K562 (cell line): ENCODE measurements at regions not wholly inside any gene's neighbourhood (a gene's known extent, or its start where the extent isn't known, plus 50 kb on each side); places are given as distances from the start of the nearest gene placed in this dataset.

Experiments used
- ATF6 ChIP-seq: sonication (generic); formaldehyde crosslinking; IDR thresholded peaks from 2 replicates; pipeline ENCODE4 v1.4.0; 2020; ENCODE audit warnings: mild to moderate bottlenecking, missing genetic modification reagents
- HES1 ChIP-seq: fragments of 450-650 bp; IDR thresholded peaks from 2 replicates; pipeline ENCODE4 v1.6.1; 2016; ENCODE audit warnings: low read depth, mild to moderate bottlenecking, moderate library complexity
- MCM3 ChIP-seq: fragments of 450-650 bp; IDR thresholded peaks from 2 replicates; pipeline ENCODE4 v1.6.1; 2016
- MGA ChIP-seq: fragments of 450-650 bp; IDR thresholded peaks from 2 replicates; pipeline ENCODE4 v1.6.1; 2016; ENCODE audit warnings: mild to moderate bottlenecking, moderate library complexity
- NBN ChIP-seq: fragments of 450-650 bp; IDR thresholded peaks from 2 replicates; pipeline ENCODE4 v1.6.1; 2016; ENCODE audit warnings: low read depth, mild to moderate bottlenecking
- NFE2L1 ChIP-seq: fragments of 450-650 bp; IDR thresholded peaks from 2 replicates; pipeline ENCODE4 v1.6.1; 2016; ENCODE audit warnings: missing genetic modification characterization, low read depth, mild to moderate bottlenecking, missing compliant biosample characterization, moderate library complexity, borderline replicate concordance
- NRF1 ChIP-seq, 2 experiments: fragments of 450-650 bp; IDR thresholded peaks in 1 of 2; conservative IDR thresholded peaks in 1 of 2; 2 replicates each; pipeline ENCODE4 v1.6.1; 2014; ENCODE audit warnings: mild to moderate bottlenecking in 2 of 2
- SMARCE1 ChIP-seq: fragments of 450-650 bp; IDR thresholded peaks from 2 replicates; pipeline ENCODE4 v1.7.1; 2016; ENCODE audit warnings: mild to moderate bottlenecking
- UBTF ChIP-seq, 2 experiments: IDR thresholded peaks; 2 replicates each; pipeline ENCODE4 v1.6.1; 2012; ENCODE audit warnings: improper control_type of control experiment in 2 of 2, low read depth in 2 of 2, low read length in 2 of 2, borderline replicate concordance in 1 of 2
- ZNF174 ChIP-seq: fragments of 250-450 bp; sonication (Bioruptor Pico); IDR thresholded peaks from 2 replicates; pipeline ENCODE4 v1.4.0; 2020; ENCODE audit warnings: mild to moderate bottlenecking

- 0 out of 4 replicates have a peak, but pooled peaks of 1 of the 2 experiments have one; percentile 35 for TF ChIP-seq UBTF (IDR thresholded peaks at IDR 0.05; ENCODE audit: borderline replicate concordance in 1 of 2, low read depth in 2 of 2, low read length in 2 of 2)
- no peak for TF ChIP-seq ZNF174 (CRISPR knock-in tag)
- TF ChIP-seq NBN, result 0 out of 2 replicates have a peak, but pooled peaks have one; percentile 40
- TF ChIP-seq SMARCE1, result peak; percentile 58; the same call in 1 of the 2 replicates
- peak; percentile 62 to 75 for TF ChIP-seq NRF1 (conservative IDR thresholded peaks at IDR 0.05 in 1 of 2, IDR thresholded peaks at IDR 0.05 in 1 of 2)
- TF ChIP-seq ATF6 (CRISPR knock-in tag), result no peak
- TF ChIP-seq MCM3, result 0 out of 2 replicates have a peak, but pooled peaks have one; percentile 77
- TF ChIP-seq HES1, result peak; percentile 42; the same call in 1 of the 2 replicates
- TF ChIP-seq NFE2L1 (tag), result no peak
- peak; percentile 61; the same call in 1 of the 2 replicates for TF ChIP-seq MGA
Observed at GRCh38 chr1:228646717-228647522, 88.4 kb upstream of the RHOU start (continued).
